Fibroblast of mammary gland (primary cell): ENCODE measurements at regions not wholly inside any gene's neighbourhood (a gene's known extent, or its start where the extent isn't known, plus 50 kb on each side); places are given as distances from the start of the nearest gene placed in this dataset.
"Not testable (repeated sequence)": the region's sequence is repeated elsewhere in the genome, so short reads cannot be mapped to it uniquely, and the experiment has no call there.

Source experiments
- DNase-seq: peaks from one replicate; pipeline ENCODE4 v3.0.0-alpha.2; 2010; ENCODE audit warnings: low read depth
- H3K4me3 ChIP-seq: 2 replicates; pipeline ENCODE4 v1.5.1; 2011; ENCODE audit warnings: low read depth, mild to moderate bottlenecking, low read length, moderate library complexity; ENCODE audit not compliant: control insufficient read depth
- CTCF ChIP-seq: conservative IDR thresholded peaks from 2 replicates; pipeline ENCODE4 v1.5.1; 2011; ENCODE audit warnings: low read depth, low read length, inconsistent platforms; ENCODE audit not compliant: control insufficient read depth, insufficient read depth

GRCh38 chr10:126749015-126749655 is 78.6 kb upstream of the C10orf90 start:
- peak; percentile 92 for TF ChIP-seq CTCF
- no peak overlapping the region for H3K4me3 ChIP-seq

GRCh38 chr10:126754966-126755365 is 84.5 kb upstream of the C10orf90 start:
- no peak for DNase-seq
- no peak for TF ChIP-seq CTCF
- H3K4me3 ChIP-seq: no peak overlapping the region

More at GRCh38 chr10:126749015-126749655, 78.6 kb upstream of the C10orf90 start:
- DNase-seq: peak; percentile 87

- TF ChIP-seq CTCF: no peak
- no peak for DNase-seq
- no peak overlapping the region for H3K4me3 ChIP-seq
Measured at GRCh38 chr10:126758867-126759266, 88.4 kb upstream of the C10orf90 start.

- no peak for TF ChIP-seq CTCF
- H3K4me3 ChIP-seq: no peak overlapping the region
- DNase-seq: no peak
Measured at GRCh38 chr10:126759531-126759930, 89.0 kb upstream of the C10orf90 start.

- H3K4me3 ChIP-seq, DNase-seq: not testable (repeated sequence)
Measured at GRCh38 chr10:126766646-126767045, 96.2 kb upstream of the C10orf90 start.

- H3K4me3 ChIP-seq: no peak overlapping the region
- DNase-seq: no peak
- no peak for TF ChIP-seq CTCF
Measured at GRCh38 chr10:126770809-126771208, 100.3 kb upstream of the C10orf90 start.

GRCh38 chr10:126776168-126776567 is 105.7 kb upstream of the C10orf90 start:
- TF ChIP-seq CTCF: no peak
- DNase-seq: no peak
- H3K4me3 ChIP-seq: no peak overlapping the region
